Hepatocyte (in vitro differentiated cells): ENCODE measurements at regions not wholly inside any gene's neighbourhood (a gene's known extent, or its start where the extent isn't known, plus 50 kb on each side); places are given as distances from the start of the nearest gene placed in this dataset.

Source experiments
- EZH2 ChIP-seq: fragments of 200-600 bp; sonication (generic); IDR thresholded peaks from 2 replicates; pipeline ENCODE4 v1.6.1; 2016; ENCODE audit warnings: antibody characterized with exemption, mild to moderate bottlenecking, borderline replicate concordance
- EZH2phosphoT487 ChIP-seq: fragments of 200-600 bp; sonication (generic); IDR thresholded peaks from one replicate; pipeline ENCODE4 v1.6.1; 2018; ENCODE audit warnings: antibody characterized with exemption, mild to moderate bottlenecking, low read depth, moderate library complexity; ENCODE audit not compliant: unreplicated experiment, severe bottlenecking
- TF ChIP-seq, protein P1 (sequence below): fragments of 200-600 bp; sonication (generic); IDR thresholded peaks from 2 replicates; pipeline ENCODE4 v1.5.1; 2016; ENCODE audit warnings: antibody characterized with exemption, mild to moderate bottlenecking; ENCODE audit not compliant: poor library complexity

DNA sequence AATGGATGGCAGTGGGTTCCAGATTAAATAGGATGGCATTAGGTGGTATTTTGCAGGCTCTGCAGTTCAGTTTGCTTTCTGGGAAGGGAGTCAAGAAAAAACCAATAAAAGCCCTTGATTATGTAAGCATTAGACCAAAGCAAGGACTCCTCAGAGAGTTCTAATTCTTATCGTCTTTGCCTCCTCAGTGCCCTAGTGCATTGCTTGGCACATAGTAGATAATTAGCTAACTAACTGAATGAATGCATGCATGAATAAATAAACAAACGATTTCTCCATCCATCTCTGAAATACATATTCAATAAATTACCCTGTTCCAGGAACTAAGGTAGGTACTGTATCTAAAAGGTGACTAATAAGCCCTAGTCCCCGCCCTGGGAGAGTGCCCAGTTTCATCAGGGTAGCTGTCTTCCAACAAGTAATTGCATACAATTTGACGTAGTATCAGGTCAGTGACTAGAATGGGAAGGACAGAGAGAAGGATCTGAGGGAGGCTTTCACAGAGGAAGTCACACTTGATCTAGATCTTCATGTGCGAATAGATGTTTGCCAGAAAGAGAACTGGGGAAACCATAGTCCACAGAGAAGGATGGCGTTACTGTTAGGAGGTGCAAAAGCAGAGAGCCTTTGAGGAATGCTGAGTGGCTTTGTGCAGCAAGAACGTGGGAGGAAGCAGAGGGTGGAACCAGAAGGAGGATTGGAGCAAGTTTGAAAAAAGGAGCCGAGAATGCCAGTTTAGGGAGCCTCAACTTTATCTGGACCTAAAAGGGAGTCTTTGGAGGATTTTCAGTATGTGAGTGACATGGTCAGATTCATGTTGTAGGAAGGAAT, 111.4 kb downstream of the TBX19 start:
- TF ChIP-seq, protein P1, sequence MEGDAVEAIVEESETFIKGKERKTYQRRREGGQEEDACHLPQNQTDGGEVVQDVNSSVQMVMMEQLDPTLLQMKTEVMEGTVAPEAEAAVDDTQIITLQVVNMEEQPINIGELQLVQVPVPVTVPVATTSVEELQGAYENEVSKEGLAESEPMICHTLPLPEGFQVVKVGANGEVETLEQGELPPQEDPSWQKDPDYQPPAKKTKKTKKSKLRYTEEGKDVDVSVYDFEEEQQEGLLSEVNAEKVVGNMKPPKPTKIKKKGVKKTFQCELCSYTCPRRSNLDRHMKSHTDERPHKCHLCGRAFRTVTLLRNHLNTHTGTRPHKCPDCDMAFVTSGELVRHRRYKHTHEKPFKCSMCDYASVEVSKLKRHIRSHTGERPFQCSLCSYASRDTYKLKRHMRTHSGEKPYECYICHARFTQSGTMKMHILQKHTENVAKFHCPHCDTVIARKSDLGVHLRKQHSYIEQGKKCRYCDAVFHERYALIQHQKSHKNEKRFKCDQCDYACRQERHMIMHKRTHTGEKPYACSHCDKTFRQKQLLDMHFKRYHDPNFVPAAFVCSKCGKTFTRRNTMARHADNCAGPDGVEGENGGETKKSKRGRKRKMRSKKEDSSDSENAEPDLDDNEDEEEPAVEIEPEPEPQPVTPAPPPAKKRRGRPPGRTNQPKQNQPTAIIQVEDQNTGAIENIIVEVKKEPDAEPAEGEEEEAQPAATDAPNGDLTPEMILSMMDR: no peak
- TF ChIP-seq EZH2: no peak
- TF ChIP-seq EZH2phosphoT487: no peak
